ENCODE measurements at regions not wholly inside any gene's neighbourhood (a gene's known extent, or its start where the extent isn't known, plus 50 kb on each side); places are given as distances from the start of the nearest gene placed in this dataset.

DNA sequence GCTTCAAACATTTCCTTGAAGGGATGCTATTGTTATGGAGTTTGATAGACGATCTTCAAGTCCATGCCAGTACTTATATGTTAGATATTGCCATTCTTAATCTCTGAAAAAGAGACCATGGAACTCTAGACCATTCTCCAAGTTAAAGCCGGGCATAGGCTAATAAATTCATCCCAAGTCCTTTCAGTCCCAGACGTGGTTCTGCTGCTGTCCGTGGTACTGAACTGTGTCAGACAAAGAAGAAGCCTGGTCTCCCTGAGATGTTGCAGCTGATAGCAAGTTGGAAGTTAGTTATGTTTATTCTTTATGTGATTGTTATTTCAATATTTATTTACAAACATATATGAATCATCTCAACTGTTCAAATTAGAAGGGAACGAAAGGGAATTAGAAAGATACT lies 158.7 kb downstream of the NMUR2 start:
- TF ChIP-seq CTCF (IDR thresholded peaks at IDR 0.05) (no peak), POLR2A (IDR thresholded peaks at IDR 0.05) (no peak)

Measured in esophagus squamous epithelium (tissue), 4 donors.